ENCODE measurements at regions not wholly inside any gene's neighbourhood (a gene's known extent, or its start where the extent isn't known, plus 50 kb on each side); places are given as distances from the start of the nearest gene placed in this dataset.

GRCh38 chr10:7467031-7467667, 56.3 kb upstream of the SFMBT2 start:
- TF ChIP-seq CTCF (IDR thresholded peaks at IDR 0.05; ENCODE audit: borderline replicate concordance, extremely low read depth, insufficient read depth) = no peak
- Histone ChIP-seq H3K9ac (ENCODE audit: low read length in 3 of 3) (no peak overlapping the region), H3K4me1 (ENCODE audit: control insufficient read depth in 2 of 3, insufficient read depth in 2 of 3, low read depth in 1 of 3, low read length in 3 of 3) (no peaks in the 10 kb centered on the region), H3K27ac (ENCODE audit: low read depth in 2 of 2, low read length in 2 of 2) (no peak overlapping the region), H3K27me3 (ENCODE audit: control insufficient read depth, insufficient read depth, low read length) (peaks cover 3% of the 10 kb centered on the region), H3K4me3 (ENCODE audit: low read length in 3 of 3) (no peak overlapping the region), H3K36me3 (ENCODE audit: control insufficient read depth in 2 of 3, insufficient read depth in 3 of 3, low read length in 3 of 3) (no peaks in the 10 kb centered on the region), H3K9me3 (ENCODE audit: control insufficient read depth in 2 of 3, insufficient read depth in 1 of 3, low read length in 3 of 3) (no peaks in the 10 kb centered on the region)
- DNase-seq (no peak), FAIRE-seq (no peak)
- intact Hi-C loops (cut with DNase I) = no loop called here

DNA sequence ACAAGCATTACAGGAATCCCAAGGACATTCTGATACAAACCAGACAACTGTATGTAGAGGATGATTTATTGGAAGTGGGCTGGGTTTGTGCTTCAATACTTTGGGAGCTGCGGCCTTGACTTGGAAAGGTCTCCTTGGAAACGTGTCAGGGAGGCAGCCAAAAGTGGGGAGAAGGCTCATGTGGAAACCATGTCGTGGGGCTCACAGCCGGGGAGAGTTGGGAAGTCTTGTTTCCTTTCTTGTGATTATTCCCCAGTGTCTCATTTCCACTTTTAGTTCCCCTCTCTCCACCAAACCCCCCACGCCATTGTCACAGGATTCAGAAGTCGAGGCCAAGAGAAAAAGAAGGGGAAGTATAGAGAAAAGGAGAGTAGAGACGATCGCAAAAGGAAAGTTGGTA, 53.9 kb upstream of the SFMBT2 start:
- FAIRE-seq (no peak), DNase-seq (no peak)
- no peak for TF ChIP-seq CTCF (IDR thresholded peaks at IDR 0.05; ENCODE audit: borderline replicate concordance, extremely low read depth, insufficient read depth)
- H3K27me3 ChIP-seq (ENCODE audit: control insufficient read depth, insufficient read depth, low read length) = no peaks in the 10 kb centered on the region
- no peaks in the 10 kb centered on the region for H3K4me1 ChIP-seq (ENCODE audit: control insufficient read depth in 2 of 3, insufficient read depth in 2 of 3, low read depth in 1 of 3, low read length in 3 of 3)
- intact Hi-C loops (cut with DNase I) = no loop called here
- no peaks in the 10 kb centered on the region for H3K36me3 ChIP-seq (ENCODE audit: control insufficient read depth in 2 of 3, insufficient read depth in 3 of 3, low read length in 3 of 3)
- no peak overlapping the region for H3K9ac ChIP-seq (ENCODE audit: low read length in 3 of 3)
- no peak overlapping the region for H3K4me3 ChIP-seq (ENCODE audit: low read length in 3 of 3)
- H3K9me3 ChIP-seq (ENCODE audit: control insufficient read depth in 2 of 3, insufficient read depth in 1 of 3, low read length in 3 of 3) = no peaks in the 10 kb centered on the region
- H3K27ac ChIP-seq (ENCODE audit: low read depth in 2 of 2, low read length in 2 of 2) = no peak overlapping the region
